ENCODE measurements at regions not wholly inside any gene's neighbourhood (a gene's known extent, or its start where the extent isn't known, plus 50 kb on each side); places are given as distances from the start of the nearest gene placed in this dataset.
A peak's percentile ranks its signal among the peaks of the same experiment; 100 is the strongest.

DNA sequence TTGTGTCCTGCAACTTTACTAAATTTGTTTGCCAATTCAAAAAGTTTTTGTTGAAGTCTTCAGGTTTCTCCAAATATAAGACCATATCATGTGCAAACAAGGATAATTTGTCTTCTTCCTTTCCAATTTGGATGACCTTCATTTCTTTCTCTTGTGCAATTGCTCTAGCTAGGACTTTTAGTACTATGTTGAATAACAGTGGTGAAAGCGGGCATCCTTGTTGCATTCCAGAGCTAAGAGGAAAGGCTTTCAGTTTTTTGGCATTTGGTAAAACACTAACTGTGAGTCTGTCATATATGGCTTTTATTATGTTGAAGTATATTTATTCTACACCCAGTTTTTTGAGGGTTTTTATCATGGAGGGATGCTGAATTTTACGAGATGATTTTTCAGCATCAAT lies 630.0 kb upstream of the ADGRL2 start:
- TF ChIP-seq, protein P1, sequence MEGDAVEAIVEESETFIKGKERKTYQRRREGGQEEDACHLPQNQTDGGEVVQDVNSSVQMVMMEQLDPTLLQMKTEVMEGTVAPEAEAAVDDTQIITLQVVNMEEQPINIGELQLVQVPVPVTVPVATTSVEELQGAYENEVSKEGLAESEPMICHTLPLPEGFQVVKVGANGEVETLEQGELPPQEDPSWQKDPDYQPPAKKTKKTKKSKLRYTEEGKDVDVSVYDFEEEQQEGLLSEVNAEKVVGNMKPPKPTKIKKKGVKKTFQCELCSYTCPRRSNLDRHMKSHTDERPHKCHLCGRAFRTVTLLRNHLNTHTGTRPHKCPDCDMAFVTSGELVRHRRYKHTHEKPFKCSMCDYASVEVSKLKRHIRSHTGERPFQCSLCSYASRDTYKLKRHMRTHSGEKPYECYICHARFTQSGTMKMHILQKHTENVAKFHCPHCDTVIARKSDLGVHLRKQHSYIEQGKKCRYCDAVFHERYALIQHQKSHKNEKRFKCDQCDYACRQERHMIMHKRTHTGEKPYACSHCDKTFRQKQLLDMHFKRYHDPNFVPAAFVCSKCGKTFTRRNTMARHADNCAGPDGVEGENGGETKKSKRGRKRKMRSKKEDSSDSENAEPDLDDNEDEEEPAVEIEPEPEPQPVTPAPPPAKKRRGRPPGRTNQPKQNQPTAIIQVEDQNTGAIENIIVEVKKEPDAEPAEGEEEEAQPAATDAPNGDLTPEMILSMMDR (IDR thresholded peaks at IDR 0.05; ENCODE audit: low read depth, low read length, missing input control) = no peak
- TF ChIP-seq HNF4A (conservative IDR thresholded peaks at IDR 0.05) = peak in 1 of 2 donors; percentile 16
- no peak for TF ChIP-seq TAF1 (conservative IDR thresholded peaks at IDR 0.05)
- TF ChIP-seq EGR1 (IDR thresholded peaks at IDR 0.05; ENCODE audit: low read depth in 2 of 2) = no peak
- no peak for TF ChIP-seq YY1 (IDR thresholded peaks at IDR 0.05)
- TF ChIP-seq FOXA1 (IDR thresholded peaks at IDR 0.05) = no peak

All from liver (tissue), 3 donors.